Caco-2 (cell line): ENCODE measurements at regions not wholly inside any gene's neighbourhood (a gene's known extent, or its start where the extent isn't known, plus 50 kb on each side); places are given as distances from the start of the nearest gene placed in this dataset.

Experiments
- BruUV-seq: library from RNA; stranded (reverse); fragments of 400-500 nt; replicated peaks from 2 replicates; lab custom pipeline; 2021; lab: Mats Ljungman, UMichigan
- CTCF ChIA-PET: fragments of 300-600 bp; sonication (Branson Sonifier 250); formaldehyde crosslinking; loops from one replicate; lab custom pipeline; 2022; ENCODE audit warnings: antibody characterized with exemption; lab: Charles Lee
- POLR2A ChIA-PET: fragments of 300-600 bp; sonication (Branson Sonifier 250); formaldehyde crosslinking; loops from one replicate; lab custom pipeline; 2022; ENCODE audit warnings: antibody characterized with exemption; lab: Charles Lee
- DNase-seq, 2 experiments: peaks; one replicate each; pipeline versions ENCODE4 v3.0.0 to v3.0.0-alpha.2; 2020 to 2022
- H3K27me3 ChIP-seq: replicated peaks from 2 replicates; pipeline ENCODE4 v1.6.0; 2011; ENCODE audit warnings: low read length; ENCODE audit not compliant: control insufficient read depth, insufficient read depth
- H3K36me3 ChIP-seq: 2 replicates; pipeline ENCODE4 v1.5.1; 2011; ENCODE audit warnings: low read length; ENCODE audit not compliant: control insufficient read depth, insufficient read depth
- H3K4me1 ChIP-seq: fragments of 250-450 bp; sonication (Bioruptor Pico); 2 replicates; pipeline ENCODE4 v1.5.1; 2020; ENCODE audit warnings: mild to moderate bottlenecking
- H3K4me3 ChIP-seq: 2 replicates; pipeline ENCODE4 v1.5.1; 2011; ENCODE audit warnings: low read depth, mild to moderate bottlenecking, control low read depth, low read length
- H3K9me3 ChIP-seq: fragments of 250-450 bp; sonication (Bioruptor Pico); 2 replicates; pipeline ENCODE4 v1.5.1; 2020; ENCODE audit warnings: mild to moderate bottlenecking, moderate library complexity
- H3K27ac Mint-ChIP-seq: one replicate; pipeline ENCODE4 v1.8.0; 2022; ENCODE audit warnings: mixed read lengths; ENCODE audit not compliant: unreplicated experiment
- H3K27me3 Mint-ChIP-seq: one replicate; pipeline ENCODE4 v1.8.0; 2022; ENCODE audit warnings: mixed read lengths; ENCODE audit not compliant: insufficient read depth, unreplicated experiment
- H3K36me3 Mint-ChIP-seq: one replicate; pipeline ENCODE4 v1.8.0; 2022; ENCODE audit warnings: mild to moderate bottlenecking, mixed read lengths; ENCODE audit not compliant: insufficient read depth, unreplicated experiment
- H3K4me1 Mint-ChIP-seq: one replicate; pipeline ENCODE4 v1.8.0; 2022; ENCODE audit warnings: low read depth, mixed read lengths; ENCODE audit not compliant: unreplicated experiment
- H3K4me3 Mint-ChIP-seq: one replicate; pipeline ENCODE4 v1.8.0; 2022; ENCODE audit warnings: mild to moderate bottlenecking, moderate library complexity, mixed read lengths; ENCODE audit not compliant: unreplicated experiment
- H3K9me3 Mint-ChIP-seq: one replicate; pipeline ENCODE4 v1.8.0; 2022; ENCODE audit warnings: mixed read lengths; ENCODE audit not compliant: unreplicated experiment
- intact Hi-C: fragments of 100-400 bp; cut with micrococcal nuclease; formaldehyde crosslinking; loops from one replicate; pipeline ENCODE4 v1.10.0; 2022; ENCODE audit not compliant: unreplicated experiment
- TF ChIP-seq, protein P1 (sequence below), 2 experiments: fragments of 200-600 bp in 1 of 2; IDR thresholded peaks; 1 replicate in 1 of 2; 2 replicates in 1 of 2; pipeline versions ENCODE4 v1.5.1 to v1.8.0; 2011 to 2022; ENCODE audit warnings: antibody characterized with exemption in 1 of 2, control low read depth in 1 of 2, inconsistent platforms in 1 of 2, low read depth in 1 of 2, low read length in 1 of 2, mild to moderate bottlenecking in 1 of 2, moderate library complexity in 1 of 2; ENCODE audit not compliant: insufficient read depth in 1 of 2, severe bottlenecking in 1 of 2, unreplicated experiment in 1 of 2

DNA sequence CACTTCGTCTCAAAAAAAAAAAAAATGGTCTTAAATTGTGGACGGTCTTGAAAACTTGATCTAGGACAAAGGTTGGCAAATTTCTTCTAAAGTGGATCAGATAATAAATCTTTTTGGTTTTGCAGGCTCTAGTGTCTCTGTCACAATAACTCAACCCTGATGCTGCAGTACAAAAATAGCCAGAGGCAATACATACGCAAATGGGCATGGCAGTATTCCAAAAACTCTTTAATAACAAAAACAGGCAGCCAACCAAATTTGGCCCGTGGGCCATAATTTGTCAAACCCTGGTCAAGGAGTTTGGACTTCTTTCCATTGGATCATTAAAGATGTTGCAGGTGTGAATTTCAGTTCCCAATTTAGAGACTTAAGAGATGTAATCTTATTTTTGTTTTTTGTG lies 93.5 kb upstream of the MRI1 start:
- TF ChIP-seq, protein P1, sequence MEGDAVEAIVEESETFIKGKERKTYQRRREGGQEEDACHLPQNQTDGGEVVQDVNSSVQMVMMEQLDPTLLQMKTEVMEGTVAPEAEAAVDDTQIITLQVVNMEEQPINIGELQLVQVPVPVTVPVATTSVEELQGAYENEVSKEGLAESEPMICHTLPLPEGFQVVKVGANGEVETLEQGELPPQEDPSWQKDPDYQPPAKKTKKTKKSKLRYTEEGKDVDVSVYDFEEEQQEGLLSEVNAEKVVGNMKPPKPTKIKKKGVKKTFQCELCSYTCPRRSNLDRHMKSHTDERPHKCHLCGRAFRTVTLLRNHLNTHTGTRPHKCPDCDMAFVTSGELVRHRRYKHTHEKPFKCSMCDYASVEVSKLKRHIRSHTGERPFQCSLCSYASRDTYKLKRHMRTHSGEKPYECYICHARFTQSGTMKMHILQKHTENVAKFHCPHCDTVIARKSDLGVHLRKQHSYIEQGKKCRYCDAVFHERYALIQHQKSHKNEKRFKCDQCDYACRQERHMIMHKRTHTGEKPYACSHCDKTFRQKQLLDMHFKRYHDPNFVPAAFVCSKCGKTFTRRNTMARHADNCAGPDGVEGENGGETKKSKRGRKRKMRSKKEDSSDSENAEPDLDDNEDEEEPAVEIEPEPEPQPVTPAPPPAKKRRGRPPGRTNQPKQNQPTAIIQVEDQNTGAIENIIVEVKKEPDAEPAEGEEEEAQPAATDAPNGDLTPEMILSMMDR (IDR thresholded peaks at IDR 0.05; ENCODE audit: insufficient read depth in 1 of 2, low read depth in 1 of 2, low read length in 1 of 2, severe bottlenecking in 1 of 2, unreplicated experiment in 1 of 2), result no peak
- no peak for DNase-seq
- Histone ChIP-seq H3K4me1 (no peaks in the 10 kb centered on the region), H3K9me3 (peaks cover 11% of the 10 kb centered on the region), H3K4me3 (no peak overlapping the region), H3K36me3 (no peaks in the 10 kb centered on the region), H3K27me3 (no peaks in the 10 kb centered on the region)
- Mint-ChIP-seq H3K27me3 (no peaks in the 10 kb centered on the region), H3K4me1 (no peaks in the 10 kb centered on the region), H3K4me3 (no peak overlapping the region), H3K36me3 (no peaks in the 10 kb centered on the region), H3K27ac (no peak overlapping the region), H3K9me3 (no peaks in the 10 kb centered on the region)
- ChIA-PET CTCF (no interaction called here), POLR2A (no interaction called here)
- BruUV-seq, result no TSS peak
- intact Hi-C loops, result no loop called here

DNA sequence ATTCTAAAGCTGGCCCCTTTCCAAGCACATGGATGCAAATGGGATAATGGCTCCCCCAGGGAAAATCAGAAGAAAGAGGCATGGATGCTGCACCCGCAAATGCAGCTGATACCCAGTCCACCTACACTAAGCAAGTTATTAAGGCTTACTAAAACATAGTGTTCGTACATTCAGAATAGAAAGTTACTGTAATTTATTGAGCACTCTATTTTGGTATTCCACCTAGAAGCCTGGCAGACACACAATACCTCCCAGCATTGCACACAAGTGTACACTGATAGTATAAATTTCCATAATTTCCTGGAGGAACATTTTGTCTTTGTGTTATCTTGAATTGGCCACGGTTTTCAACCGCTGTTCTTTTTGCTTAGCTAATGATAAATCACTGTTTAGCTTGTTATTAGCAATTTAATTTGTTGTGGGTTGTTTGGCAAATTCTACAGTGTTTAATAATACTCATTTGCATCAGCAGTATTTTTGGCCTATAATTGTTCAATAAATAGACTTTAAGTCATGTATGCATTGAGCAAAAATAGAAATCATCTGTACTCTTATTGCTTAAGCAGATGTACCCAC lies 94.5 kb upstream of the MRI1 start:
- no TSS peak for BruUV-seq
- DNase-seq, result no peak
- Mint-ChIP-seq H3K36me3 (no peaks in the 10 kb centered on the region), H3K27ac (no peak overlapping the region), H3K27me3 (no peaks in the 10 kb centered on the region), H3K4me1 (no peaks in the 10 kb centered on the region), H3K4me3 (no peak overlapping the region), H3K9me3 (no peaks in the 10 kb centered on the region)
- Histone ChIP-seq H3K36me3 (no peaks in the 10 kb centered on the region), H3K4me1 (no peaks in the 10 kb centered on the region), H3K27me3 (no peaks in the 10 kb centered on the region), H3K4me3 (no peak overlapping the region), H3K9me3 (peaks cover 11% of the 10 kb centered on the region)
- ChIA-PET CTCF (no interaction called here), POLR2A (no interaction called here)
- TF ChIP-seq, protein P1 (IDR thresholded peaks at IDR 0.05; ENCODE audit: insufficient read depth in 1 of 2, low read depth in 1 of 2, low read length in 1 of 2, severe bottlenecking in 1 of 2, unreplicated experiment in 1 of 2), result no peak
- intact Hi-C loops, result no loop called here

DNA sequence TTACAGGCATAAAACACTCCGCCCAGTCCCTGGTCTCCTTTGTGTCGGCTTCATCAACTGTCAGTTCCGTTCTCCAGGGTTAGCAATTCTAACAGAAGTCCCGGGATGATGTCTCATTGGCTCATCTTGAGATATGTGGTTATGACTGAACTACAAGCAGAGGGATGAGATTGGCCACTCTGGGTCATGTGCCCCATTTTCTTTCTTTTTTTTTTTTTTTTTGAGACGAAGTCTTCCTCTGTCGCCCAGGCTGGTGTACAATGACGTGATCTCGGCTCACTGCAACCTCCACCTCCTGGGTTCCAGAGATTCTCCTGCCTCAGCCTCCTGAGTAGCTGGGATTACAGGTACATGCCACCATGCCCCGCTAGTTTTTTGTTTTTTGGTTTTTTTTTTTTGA lies 95.4 kb upstream of the MRI1 start:
- POLR2A ChIA-PET, result no interaction called here

More for the DNA sequence above, 95.4 kb upstream of the MRI1 start:
- no peaks in the 10 kb centered on the region for H3K36me3 ChIP-seq
- Mint-ChIP-seq H3K27me3 (no peaks in the 10 kb centered on the region), H3K9me3 (no peaks in the 10 kb centered on the region), H3K4me3 (no peak overlapping the region), H3K27ac (no peak overlapping the region), H3K36me3 (no peaks in the 10 kb centered on the region), H3K4me1 (no peaks in the 10 kb centered on the region)
- intact Hi-C loops, result no loop called here
- CTCF ChIA-PET, result no interaction called here
- H3K4me3 ChIP-seq, result no peak overlapping the region
- TF ChIP-seq, protein P1 (IDR thresholded peaks at IDR 0.05; ENCODE audit: insufficient read depth in 1 of 2, low read depth in 1 of 2, low read length in 1 of 2, severe bottlenecking in 1 of 2, unreplicated experiment in 1 of 2), result no peak
- no TSS peak for BruUV-seq
- no peaks in the 10 kb centered on the region for H3K4me1 ChIP-seq
- DNase-seq, result no peak
- no peaks in the 10 kb centered on the region for H3K27me3 ChIP-seq
- H3K9me3 ChIP-seq, result peaks cover 8% of the 10 kb centered on the region
